ENCODE measurements at regions not wholly inside any gene's neighbourhood (a gene's known extent, or its start where the extent isn't known, plus 50 kb on each side); places are given as distances from the start of the nearest gene placed in this dataset.

- H3K4me3 ChIP-seq (replicated peaks in 1 of 3; ENCODE audit: insufficient read depth in 1 of 3, low read depth in 1 of 3, low read length in 3 of 3), result no peak overlapping the region
- H3K4me1 ChIP-seq (ENCODE audit: control insufficient read depth, extremely low read depth, insufficient read depth, low read length), result no peaks in the 10 kb centered on the region
- ChIA-PET POLR2A (no interaction called here), CTCF (interaction anchor here (2.2 kb wide), 1 partner anchor 342 kb away, joined by 8 read pairs; no protein-coding TSS in a partner anchor)
- H3K4me2 ChIP-seq (ENCODE audit: insufficient read depth, low read length), result no peak overlapping the region
- H3K9me3 ChIP-seq (replicated peaks; ENCODE audit: control insufficient read depth, insufficient read depth, low read length), result no peaks in the 10 kb centered on the region
- H3K36me3 ChIP-seq (ENCODE audit: control insufficient read depth in 2 of 2, extremely low read depth in 1 of 2, insufficient read depth in 2 of 2, low read length in 2 of 2), result no peaks in the 10 kb centered on the region
- no peaks in the 10 kb centered on the region for H4K20me1 ChIP-seq (replicated peaks; ENCODE audit: control insufficient read depth, extremely low read depth, insufficient read depth, low read length)
- no peaks in the 10 kb centered on the region for H3K79me2 ChIP-seq (ENCODE audit: control insufficient read depth, insufficient read depth, low read length)
- dilution Hi-C loops (cut with MboI; ENCODE audit: extremely low pct_ligation_motif_present, low sequenced_read_pairs) (no loop called here), intact Hi-C loops (cut with micrococcal nuclease) (loop anchor here (10.0 kb wide), 1 partner anchor 55 kb away; no protein-coding TSS in a partner anchor)
- TF ChIP-seq EZH2 (IDR thresholded peaks at IDR 0.05; ENCODE audit: borderline replicate concordance, low read depth, low read length, severe bottlenecking), result no peak
- TF ChIP-seq, protein P1, sequence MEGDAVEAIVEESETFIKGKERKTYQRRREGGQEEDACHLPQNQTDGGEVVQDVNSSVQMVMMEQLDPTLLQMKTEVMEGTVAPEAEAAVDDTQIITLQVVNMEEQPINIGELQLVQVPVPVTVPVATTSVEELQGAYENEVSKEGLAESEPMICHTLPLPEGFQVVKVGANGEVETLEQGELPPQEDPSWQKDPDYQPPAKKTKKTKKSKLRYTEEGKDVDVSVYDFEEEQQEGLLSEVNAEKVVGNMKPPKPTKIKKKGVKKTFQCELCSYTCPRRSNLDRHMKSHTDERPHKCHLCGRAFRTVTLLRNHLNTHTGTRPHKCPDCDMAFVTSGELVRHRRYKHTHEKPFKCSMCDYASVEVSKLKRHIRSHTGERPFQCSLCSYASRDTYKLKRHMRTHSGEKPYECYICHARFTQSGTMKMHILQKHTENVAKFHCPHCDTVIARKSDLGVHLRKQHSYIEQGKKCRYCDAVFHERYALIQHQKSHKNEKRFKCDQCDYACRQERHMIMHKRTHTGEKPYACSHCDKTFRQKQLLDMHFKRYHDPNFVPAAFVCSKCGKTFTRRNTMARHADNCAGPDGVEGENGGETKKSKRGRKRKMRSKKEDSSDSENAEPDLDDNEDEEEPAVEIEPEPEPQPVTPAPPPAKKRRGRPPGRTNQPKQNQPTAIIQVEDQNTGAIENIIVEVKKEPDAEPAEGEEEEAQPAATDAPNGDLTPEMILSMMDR (IDR thresholded peaks at IDR 0.05; ENCODE audit: extremely low read depth in 1 of 2, insufficient read depth in 1 of 2, low read depth in 1 of 2, low read length in 2 of 2), result no peak
- TF ChIP-seq MYC (IDR thresholded peaks at IDR 0.05; ENCODE audit: low read depth, low read length), result no peak
- TF ChIP-seq MAX (IDR thresholded peaks at IDR 0.05; ENCODE audit: insufficient read depth, insufficient read length), result no peak
- no peak for TF ChIP-seq FOS (IDR thresholded peaks at IDR 0.05; ENCODE audit: borderline replicate concordance, insufficient read depth, low read length)
- TF ChIP-seq POLR2AphosphoS5 (IDR thresholded peaks at IDR 0.05; ENCODE audit: insufficient read depth, low read depth, low read length), result no peak
- no peak for TF ChIP-seq POLR2A (IDR thresholded peaks at IDR 0.05; ENCODE audit: low read depth, low read length)
- no peak for TF ChIP-seq JUN (IDR thresholded peaks at IDR 0.05; ENCODE audit: borderline replicate concordance, insufficient read depth, insufficient read length, low read depth)
- no peak for TF ChIP-seq GATA2 (IDR thresholded peaks at IDR 0.05; ENCODE audit: insufficient read depth, insufficient read length, low read depth, low read length)
- H3K9ac ChIP-seq (replicated peaks; ENCODE audit: extremely low read depth, insufficient read depth, low read length), result no peak overlapping the region
- no peaks in the 10 kb centered on the region for H3K9me1 ChIP-seq (replicated peaks; ENCODE audit: control insufficient read depth, extremely low read depth, insufficient read depth, low read length)
- peaks cover 0 to 8% of the 10 kb centered on the region in 2 experiments for H3K27me3 ChIP-seq (ENCODE audit: control insufficient read depth in 2 of 2, insufficient read depth in 2 of 2, low read length in 2 of 2)
- DNase-seq (ENCODE audit: low read depth, low spot score) (no peak), FAIRE-seq (no peak)
- H2AFZ ChIP-seq (ENCODE audit: low read depth, low read length), result no peak overlapping the region
- no TSS peak for BruUV-seq (replicated peaks)
- H3K27ac ChIP-seq (ENCODE audit: insufficient read depth, low read depth, low read length), result no peak overlapping the region
These were observed 143.6 kb upstream of the SYT13 start for GRCh38 chr11:45429719-45430118.

Data from endothelial cell of umbilical vein (primary cell).